Suprapubic skin (tissue), 4 donors: ENCODE measurements at regions not wholly inside any gene's neighbourhood (a gene's known extent, or its start where the extent isn't known, plus 50 kb on each side); places are given as distances from the start of the nearest gene placed in this dataset.

Source experiments
- DNase-seq, 2 donors: peaks; one replicate each; pipeline ENCODE4 v3.0.0-alpha.2; 2019; ENCODE audit warnings: low spot score in 2 of 2
- H3K27ac ChIP-seq: fragments of 200-600 bp; sonication (generic); one replicate; pipeline ENCODE4 v1.5.1; 2019
- H3K27me3 ChIP-seq: fragments of 200-600 bp; sonication (generic); one replicate; pipeline ENCODE4 v1.5.1; 2019
- H3K36me3 ChIP-seq: fragments of 200-600 bp; sonication (generic); one replicate; pipeline ENCODE4 v1.5.1; 2019
- H3K4me1 ChIP-seq: fragments of 200-600 bp; sonication (generic); one replicate; pipeline ENCODE4 v1.5.1; 2019
- H3K4me3 ChIP-seq: fragments of 200-600 bp; sonication (generic); one replicate; pipeline ENCODE4 v1.5.1; 2019; ENCODE audit warnings: mild to moderate bottlenecking
- H3K9me3 ChIP-seq: fragments of 200-600 bp; sonication (generic); one replicate; pipeline ENCODE4 v1.5.1; 2019
- CTCF ChIP-seq, 2 donors: fragments of 200-600 bp in 1 of 2; fragments of 450-650 bp in 1 of 2; sonication (generic) in 1 of 2; IDR thresholded peaks; one replicate each; pipeline ENCODE4 v1.5.1; 2016 to 2019; ENCODE audit warnings: antibody characterized with exemption in 2 of 2, mild to moderate bottlenecking in 1 of 2, moderate library complexity in 1 of 2
- EP300 ChIP-seq: sonication (generic); formaldehyde crosslinking; IDR thresholded peaks from one replicate; pipeline ENCODE4 v1.6.1; 2017; ENCODE audit warnings: antibody characterized with exemption
- POLR2A ChIP-seq, 2 donors: fragments of 450-650 bp; IDR thresholded peaks; one replicate each; pipeline ENCODE4 v1.6.1; 2017; ENCODE audit warnings: antibody characterized with exemption in 2 of 2, mild to moderate bottlenecking in 2 of 2, moderate library complexity in 2 of 2
- POLR2AphosphoS5 ChIP-seq, 3 donors: sonication (generic); formaldehyde crosslinking; IDR thresholded peaks; one replicate each; pipeline ENCODE4 v1.6.1; 2017; ENCODE audit warnings: antibody characterized with exemption in 3 of 3
- WGBS: methylation state at CpG from one replicate; pipeline ENCODE4 v1.1.5; 2018; 5-methylcytosine and 5-hydroxymethylcytosine counted together

GRCh38 chr5:3489239-3489843 lies 106.3 kb upstream of the IRX1 start:
- no peak for DNase-seq
- no peaks in the 10 kb centered on the region for H3K36me3 ChIP-seq
- TF ChIP-seq EP300 (no peak), POLR2A (IDR thresholded peaks at IDR 0.05) (no peak), CTCF (IDR thresholded peaks at IDR 0.05) (no peak), POLR2AphosphoS5 (IDR thresholded peaks at IDR 0.05) (no peak)
- WGBS = 83% methylated on average over 15 of the region's 21 CpGs
- no peak overlapping the region for H3K27ac ChIP-seq
- H3K27me3 ChIP-seq = no peaks in the 10 kb centered on the region
- no peaks in the 10 kb centered on the region for H3K4me1 ChIP-seq
- no peaks in the 10 kb centered on the region for H3K9me3 ChIP-seq
- H3K4me3 ChIP-seq = no peak overlapping the region

- H3K27me3 ChIP-seq = no peaks in the 10 kb centered on the region
- H3K4me1 ChIP-seq = no peaks in the 10 kb centered on the region
- no peak overlapping the region for H3K4me3 ChIP-seq
- H3K9me3 ChIP-seq = no peaks in the 10 kb centered on the region
- no peaks in the 10 kb centered on the region for H3K36me3 ChIP-seq
- TF ChIP-seq POLR2A (IDR thresholded peaks at IDR 0.05) (no peak), EP300 (no peak), POLR2AphosphoS5 (IDR thresholded peaks at IDR 0.05) (no peak), CTCF (IDR thresholded peaks at IDR 0.05) (no peak)
- 68% methylated on average over 5 of the region's 5 CpGs for WGBS
- H3K27ac ChIP-seq = no peak overlapping the region
- DNase-seq = no peak
Measured at GRCh38 chr5:3484836-3485235, 110.8 kb upstream of the IRX1 start.

GRCh38 chr5:3481175-3481574 lies 114.5 kb upstream of the IRX1 start:
- Histone ChIP-seq H3K27me3 (no peaks in the 10 kb centered on the region), H3K4me3 (no peak overlapping the region), H3K27ac (no peak overlapping the region), H3K4me1 (no peaks in the 10 kb centered on the region), H3K9me3 (no peaks in the 10 kb centered on the region), H3K36me3 (no peaks in the 10 kb centered on the region)
- no peak for DNase-seq
- WGBS = 75% methylated on average over 3 of the region's 3 CpGs
- TF ChIP-seq CTCF (IDR thresholded peaks at IDR 0.05) = no peak
- no peak for TF ChIP-seq POLR2A (IDR thresholded peaks at IDR 0.05)
- TF ChIP-seq POLR2AphosphoS5 (IDR thresholded peaks at IDR 0.05) = no peak
- TF ChIP-seq EP300 = no peak

- WGBS = 89% methylated on average over 1 of the region's 1 CpG
Measured at GRCh38 chr5:3475674-3476073, 120.0 kb upstream of the IRX1 start.

GRCh38 chr5:3466392-3466791 lies 129.2 kb upstream of the IRX1 start:
- no peak for DNase-seq
- Histone ChIP-seq H3K27me3 (no peaks in the 10 kb centered on the region), H3K9me3 (no peaks in the 10 kb centered on the region), H3K4me1 (no peaks in the 10 kb centered on the region), H3K36me3 (no peaks in the 10 kb centered on the region), H3K4me3 (no peak overlapping the region), H3K27ac (no peak overlapping the region)
- TF ChIP-seq EP300 (no peak), POLR2A (IDR thresholded peaks at IDR 0.05) (no peak), CTCF (IDR thresholded peaks at IDR 0.05) (no peak), POLR2AphosphoS5 (IDR thresholded peaks at IDR 0.05) (no peak)
- 93% methylated on average over 1 of the region's 1 CpG for WGBS

More at GRCh38 chr5:3475674-3476073, 120.0 kb upstream of the IRX1 start:
- Histone ChIP-seq H3K9me3 (no peaks in the 10 kb centered on the region), H3K27ac (no peak overlapping the region), H3K27me3 (no peaks in the 10 kb centered on the region), H3K4me3 (no peak overlapping the region), H3K4me1 (no peaks in the 10 kb centered on the region), H3K36me3 (no peaks in the 10 kb centered on the region)
- no peak for DNase-seq
- TF ChIP-seq POLR2A (IDR thresholded peaks at IDR 0.05) (no peak), CTCF (IDR thresholded peaks at IDR 0.05) (no peak), EP300 (no peak), POLR2AphosphoS5 (IDR thresholded peaks at IDR 0.05) (no peak)
